ENCODE measurements at regions not wholly inside any gene's neighbourhood (a gene's known extent, or its start where the extent isn't known, plus 50 kb on each side); places are given as distances from the start of the nearest gene placed in this dataset.

DNA sequence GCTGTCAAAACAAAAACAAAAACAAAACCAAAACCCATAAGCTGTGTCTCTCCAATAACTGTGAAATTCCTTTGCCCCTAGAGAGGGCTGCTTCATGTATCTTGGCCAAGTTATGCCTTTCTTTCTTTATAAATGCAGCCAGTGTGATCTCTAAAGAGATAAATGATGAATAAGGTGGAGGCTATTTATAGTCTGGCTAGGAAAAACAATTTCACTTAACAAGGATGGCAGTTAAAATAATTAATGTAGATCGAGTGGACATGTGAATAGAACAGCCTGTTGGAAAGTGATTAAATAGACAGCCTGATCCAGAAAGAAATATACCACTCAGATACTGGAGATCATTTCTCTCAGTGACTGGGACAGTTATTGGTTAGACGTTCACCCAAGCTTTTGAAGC, 1666.9 kb upstream of the CELF4 start:
- Histone ChIP-seq H3K27me3 (replicated peaks in 1 of 2; ENCODE audit: control insufficient read depth in 2 of 2, insufficient read depth in 2 of 2, low read length in 1 of 2) (no peaks in the 10 kb centered on the region), H3K4me2 (ENCODE audit: control insufficient read depth, insufficient read depth) (no peak overlapping the region), H4K20me1 (ENCODE audit: control insufficient read depth, insufficient read depth) (no peaks in the 10 kb centered on the region), H3K9ac (ENCODE audit: control insufficient read depth, insufficient read depth, low read length) (no peak overlapping the region), H3K4me1 (ENCODE audit: control insufficient read depth, insufficient read depth, low read length) (no peaks in the 10 kb centered on the region), H3K36me3 (ENCODE audit: control insufficient read depth in 2 of 2, insufficient read depth in 2 of 2, low read length in 1 of 2) (no peaks in the 10 kb centered on the region), H3K9me3 (replicated peaks; ENCODE audit: control insufficient read depth, insufficient read depth, low read length) (no peaks in the 10 kb centered on the region; the same call in 2 of the 3 replicates), H3K27ac (ENCODE audit: control insufficient read depth, insufficient read depth) (no peak overlapping the region), H3K79me2 (ENCODE audit: control insufficient read depth, insufficient read depth, low read length) (no peaks in the 10 kb centered on the region), H2AFZ (ENCODE audit: control insufficient read depth, low read depth, low read length) (no peak overlapping the region), H3K4me3 (no peak overlapping the region)
- 3% methylated on average over 2 of the region's 2 CpGs for WGBS (ENCODE audit: insufficient coverage, insufficient replicate concordance, low lambda C conversion rate, missing lambda C conversion rate)
- ChIA-PET SMC1A (ENCODE audit: uncharacterized antibody, unreplicated experiment) (no interaction called here), CTCF (no interaction called here), POLR2A (no interaction called here), RAD21 (ENCODE audit: unreplicated experiment) (no interaction called here)
- ATAC-seq, result no peak
- intact Hi-C loops (cut with micrococcal nuclease; ENCODE audit: unreplicated experiment), result no loop called here
- in situ Hi-C loops (cut with MboI), result no loop called here
- no peak for FAIRE-seq
- DNase-seq (ENCODE audit: low read depth, low spot score), result no peak
- BruUV-seq (replicated peaks), result no TSS peak
- TF ChIP-seq, protein P1, sequence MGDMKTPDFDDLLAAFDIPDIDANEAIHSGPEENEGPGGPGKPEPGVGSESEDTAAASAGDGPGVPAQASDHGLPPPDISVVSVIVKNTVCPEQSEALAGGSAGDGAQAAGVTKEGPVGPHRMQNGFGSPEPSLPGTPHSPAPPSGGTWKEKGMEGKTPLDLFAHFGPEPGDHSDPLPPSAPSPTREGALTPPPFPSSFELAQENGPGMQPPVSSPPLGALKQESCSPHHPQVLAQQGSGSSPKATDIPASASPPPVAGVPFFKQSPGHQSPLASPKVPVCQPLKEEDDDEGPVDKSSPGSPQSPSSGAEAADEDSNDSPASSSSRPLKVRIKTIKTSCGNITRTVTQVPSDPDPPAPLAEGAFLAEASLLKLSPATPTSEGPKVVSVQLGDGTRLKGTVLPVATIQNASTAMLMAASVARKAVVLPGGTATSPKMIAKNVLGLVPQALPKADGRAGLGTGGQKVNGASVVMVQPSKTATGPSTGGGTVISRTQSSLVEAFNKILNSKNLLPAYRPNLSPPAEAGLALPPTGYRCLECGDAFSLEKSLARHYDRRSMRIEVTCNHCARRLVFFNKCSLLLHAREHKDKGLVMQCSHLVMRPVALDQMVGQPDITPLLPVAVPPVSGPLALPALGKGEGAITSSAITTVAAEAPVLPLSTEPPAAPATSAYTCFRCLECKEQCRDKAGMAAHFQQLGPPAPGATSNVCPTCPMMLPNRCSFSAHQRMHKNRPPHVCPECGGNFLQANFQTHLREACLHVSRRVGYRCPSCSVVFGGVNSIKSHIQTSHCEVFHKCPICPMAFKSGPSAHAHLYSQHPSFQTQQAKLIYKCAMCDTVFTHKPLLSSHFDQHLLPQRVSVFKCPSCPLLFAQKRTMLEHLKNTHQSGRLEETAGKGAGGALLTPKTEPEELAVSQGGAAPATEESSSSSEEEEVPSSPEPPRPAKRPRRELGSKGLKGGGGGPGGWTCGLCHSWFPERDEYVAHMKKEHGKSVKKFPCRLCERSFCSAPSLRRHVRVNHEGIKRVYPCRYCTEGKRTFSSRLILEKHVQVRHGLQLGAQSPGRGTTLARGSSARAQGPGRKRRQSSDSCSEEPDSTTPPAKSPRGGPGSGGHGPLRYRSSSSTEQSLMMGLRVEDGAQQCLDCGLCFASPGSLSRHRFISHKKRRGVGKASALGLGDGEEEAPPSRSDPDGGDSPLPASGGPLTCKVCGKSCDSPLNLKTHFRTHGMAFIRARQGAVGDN (IDR thresholded peaks at IDR 0.05), result no peak
- TF ChIP-seq, protein P2, sequence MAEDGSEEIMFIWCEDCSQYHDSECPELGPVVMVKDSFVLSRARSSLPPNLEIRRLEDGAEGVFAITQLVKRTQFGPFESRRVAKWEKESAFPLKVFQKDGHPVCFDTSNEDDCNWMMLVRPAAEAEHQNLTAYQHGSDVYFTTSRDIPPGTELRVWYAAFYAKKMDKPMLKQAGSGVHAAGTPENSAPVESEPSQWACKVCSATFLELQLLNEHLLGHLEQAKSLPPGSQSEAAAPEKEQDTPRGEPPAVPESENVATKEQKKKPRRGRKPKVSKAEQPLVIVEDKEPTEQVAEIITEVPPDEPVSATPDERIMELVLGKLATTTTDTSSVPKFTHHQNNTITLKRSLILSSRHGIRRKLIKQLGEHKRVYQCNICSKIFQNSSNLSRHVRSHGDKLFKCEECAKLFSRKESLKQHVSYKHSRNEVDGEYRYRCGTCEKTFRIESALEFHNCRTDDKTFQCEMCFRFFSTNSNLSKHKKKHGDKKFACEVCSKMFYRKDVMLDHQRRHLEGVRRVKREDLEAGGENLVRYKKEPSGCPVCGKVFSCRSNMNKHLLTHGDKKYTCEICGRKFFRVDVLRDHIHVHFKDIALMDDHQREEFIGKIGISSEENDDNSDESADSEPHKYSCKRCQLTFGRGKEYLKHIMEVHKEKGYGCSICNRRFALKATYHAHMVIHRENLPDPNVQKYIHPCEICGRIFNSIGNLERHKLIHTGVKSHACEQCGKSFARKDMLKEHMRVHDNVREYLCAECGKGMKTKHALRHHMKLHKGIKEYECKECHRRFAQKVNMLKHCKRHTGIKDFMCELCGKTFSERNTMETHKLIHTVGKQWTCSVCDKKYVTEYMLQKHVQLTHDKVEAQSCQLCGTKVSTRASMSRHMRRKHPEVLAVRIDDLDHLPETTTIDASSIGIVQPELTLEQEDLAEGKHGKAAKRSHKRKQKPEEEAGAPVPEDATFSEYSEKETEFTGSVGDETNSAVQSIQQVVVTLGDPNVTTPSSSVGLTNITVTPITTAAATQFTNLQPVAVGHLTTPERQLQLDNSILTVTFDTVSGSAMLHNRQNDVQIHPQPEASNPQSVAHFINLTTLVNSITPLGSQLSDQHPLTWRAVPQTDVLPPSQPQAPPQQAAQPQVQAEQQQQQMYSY (CRISPR knock-in tag; IDR thresholded peaks at IDR 0.05), result no peak
- no peak for TF ChIP-seq EZH2 (IDR thresholded peaks at IDR 0.05; ENCODE audit: borderline replicate concordance, control insufficient read depth, low read depth, low read length)
- TF ChIP-seq FOXK2 (IDR thresholded peaks at IDR 0.05), result no peak
- TF ChIP-seq, protein P3, sequence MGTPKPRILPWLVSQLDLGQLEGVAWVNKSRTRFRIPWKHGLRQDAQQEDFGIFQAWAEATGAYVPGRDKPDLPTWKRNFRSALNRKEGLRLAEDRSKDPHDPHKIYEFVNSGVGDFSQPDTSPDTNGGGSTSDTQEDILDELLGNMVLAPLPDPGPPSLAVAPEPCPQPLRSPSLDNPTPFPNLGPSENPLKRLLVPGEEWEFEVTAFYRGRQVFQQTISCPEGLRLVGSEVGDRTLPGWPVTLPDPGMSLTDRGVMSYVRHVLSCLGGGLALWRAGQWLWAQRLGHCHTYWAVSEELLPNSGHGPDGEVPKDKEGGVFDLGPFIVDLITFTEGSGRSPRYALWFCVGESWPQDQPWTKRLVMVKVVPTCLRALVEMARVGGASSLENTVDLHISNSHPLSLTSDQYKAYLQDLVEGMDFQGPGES (IDR thresholded peaks at IDR 0.05), result no peak
- TF ChIP-seq, protein P4, sequence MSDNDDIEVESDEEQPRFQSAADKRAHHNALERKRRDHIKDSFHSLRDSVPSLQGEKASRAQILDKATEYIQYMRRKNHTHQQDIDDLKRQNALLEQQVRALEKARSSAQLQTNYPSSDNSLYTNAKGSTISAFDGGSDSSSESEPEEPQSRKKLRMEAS (IDR thresholded peaks at IDR 0.05; ENCODE audit: low read depth, low read length), result no peak
- TF ChIP-seq, protein P5, sequence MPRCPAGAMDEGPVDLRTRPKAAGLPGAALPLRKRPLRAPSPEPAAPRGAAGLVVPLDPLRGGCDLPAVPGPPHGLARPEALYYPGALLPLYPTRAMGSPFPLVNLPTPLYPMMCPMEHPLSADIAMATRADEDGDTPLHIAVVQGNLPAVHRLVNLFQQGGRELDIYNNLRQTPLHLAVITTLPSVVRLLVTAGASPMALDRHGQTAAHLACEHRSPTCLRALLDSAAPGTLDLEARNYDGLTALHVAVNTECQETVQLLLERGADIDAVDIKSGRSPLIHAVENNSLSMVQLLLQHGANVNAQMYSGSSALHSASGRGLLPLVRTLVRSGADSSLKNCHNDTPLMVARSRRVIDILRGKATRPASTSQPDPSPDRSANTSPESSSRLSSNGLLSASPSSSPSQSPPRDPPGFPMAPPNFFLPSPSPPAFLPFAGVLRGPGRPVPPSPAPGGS (IDR thresholded peaks at IDR 0.05; ENCODE audit: borderline replicate concordance, insufficient read depth, low read depth, low read length, poor library complexity, severe bottlenecking), result no peak
- TF ChIP-seq, protein P6, sequence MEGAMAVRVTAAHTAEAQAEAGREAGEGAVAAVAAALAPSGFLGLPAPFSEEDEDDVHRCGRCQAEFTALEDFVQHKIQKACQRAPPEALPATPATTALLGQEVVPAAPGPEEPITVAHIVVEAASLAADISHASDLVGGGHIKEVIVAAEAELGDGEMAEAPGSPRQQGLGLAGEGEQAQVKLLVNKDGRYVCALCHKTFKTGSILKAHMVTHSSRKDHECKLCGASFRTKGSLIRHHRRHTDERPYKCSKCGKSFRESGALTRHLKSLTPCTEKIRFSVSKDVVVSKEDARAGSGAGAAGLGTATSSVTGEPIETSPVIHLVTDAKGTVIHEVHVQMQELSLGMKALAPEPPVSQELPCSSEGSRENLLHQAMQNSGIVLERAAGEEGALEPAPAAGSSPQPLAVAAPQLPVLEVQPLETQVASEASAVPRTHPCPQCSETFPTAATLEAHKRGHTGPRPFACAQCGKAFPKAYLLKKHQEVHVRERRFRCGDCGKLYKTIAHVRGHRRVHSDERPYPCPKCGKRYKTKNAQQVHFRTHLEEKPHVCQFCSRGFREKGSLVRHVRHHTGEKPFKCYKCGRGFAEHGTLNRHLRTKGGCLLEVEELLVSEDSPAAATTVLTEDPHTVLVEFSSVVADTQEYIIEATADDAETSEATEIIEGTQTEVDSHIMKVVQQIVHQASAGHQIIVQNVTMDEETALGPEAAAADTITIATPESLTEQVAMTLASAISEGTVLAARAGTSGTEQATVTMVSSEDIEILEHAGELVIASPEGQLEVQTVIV (IDR thresholded peaks at IDR 0.05; ENCODE audit: borderline replicate concordance, partially characterized antibody), result no peak
- no peak for TF ChIP-seq ZNF384 (IDR thresholded peaks at IDR 0.05; ENCODE audit: borderline replicate concordance, low read depth, low read length)

Measured in GM12878 (cell line).